ENCODE measurements at regions not wholly inside any gene's neighbourhood (a gene's known extent, or its start where the extent isn't known, plus 50 kb on each side); places are given as distances from the start of the nearest gene placed in this dataset.
A peak's percentile ranks its signal among the peaks of the same experiment; 100 is the strongest.
"Not testable (repeated sequence)": the region's sequence is repeated elsewhere in the genome, so short reads cannot be mapped to it uniquely, and the experiment has no call there.

DNA sequence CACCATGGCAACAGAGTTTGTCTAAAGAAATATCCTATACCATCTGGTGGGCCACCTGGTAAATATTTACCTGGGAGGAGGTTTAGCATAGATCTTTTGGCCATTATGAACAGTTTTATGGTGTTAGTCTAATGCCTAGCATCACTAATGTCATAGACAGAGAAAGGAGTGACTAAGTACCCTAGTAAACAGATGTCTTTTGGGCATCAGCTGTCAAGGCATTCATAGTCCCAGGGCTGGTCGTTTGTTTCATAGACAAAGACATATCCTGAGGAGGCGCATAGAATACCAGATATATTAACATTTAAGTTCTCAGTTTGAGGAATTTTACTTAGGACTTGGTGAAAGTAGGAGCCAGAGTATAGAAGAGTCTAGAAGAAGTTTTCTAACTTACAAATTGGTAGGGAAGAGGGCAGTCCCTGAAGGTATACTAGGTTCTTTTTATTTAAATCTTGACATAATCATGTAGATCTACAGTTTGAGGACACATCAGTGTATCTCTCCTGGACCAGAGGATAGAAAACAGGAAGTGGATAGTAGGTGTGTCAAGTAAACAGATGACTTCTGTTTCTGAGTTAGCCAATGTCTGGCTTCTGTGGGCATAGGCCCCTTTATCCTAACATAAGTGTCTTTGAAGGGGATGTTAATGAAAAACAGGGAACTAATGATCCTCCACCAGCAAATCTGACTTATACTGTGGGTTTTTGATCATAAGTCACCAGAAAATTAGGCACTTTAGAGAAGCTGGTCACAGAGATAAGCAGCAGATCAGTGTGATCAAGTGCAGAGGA is 105.0 kb upstream of the PRSS3 start:
- DNase-seq (ENCODE audit: low read depth in 3 of 3, low spot score in 2 of 3) = no peak

DNA sequence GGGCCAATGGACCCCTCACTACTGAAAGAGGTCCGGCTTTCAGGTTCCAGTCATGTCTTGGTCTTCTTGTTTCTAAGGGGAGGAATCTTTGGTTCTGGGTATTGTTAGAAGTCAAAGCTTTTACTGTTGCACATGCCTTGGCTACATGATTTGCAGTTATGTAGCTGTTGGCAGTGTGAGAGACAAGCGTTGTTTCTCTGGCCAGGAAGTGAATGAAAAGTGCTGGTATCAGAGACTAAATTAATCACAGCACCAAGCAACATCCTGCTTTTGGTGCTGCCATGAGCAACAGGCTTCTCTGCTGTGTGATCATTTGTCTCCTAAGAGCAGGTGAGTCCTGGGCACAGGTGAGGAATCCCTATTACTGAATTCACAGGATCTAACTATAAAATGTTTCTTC is 100.1 kb upstream of the PRSS3 start:
- no peak for DNase-seq (ENCODE audit: low read depth in 3 of 3, low spot score in 2 of 3)

DNA sequence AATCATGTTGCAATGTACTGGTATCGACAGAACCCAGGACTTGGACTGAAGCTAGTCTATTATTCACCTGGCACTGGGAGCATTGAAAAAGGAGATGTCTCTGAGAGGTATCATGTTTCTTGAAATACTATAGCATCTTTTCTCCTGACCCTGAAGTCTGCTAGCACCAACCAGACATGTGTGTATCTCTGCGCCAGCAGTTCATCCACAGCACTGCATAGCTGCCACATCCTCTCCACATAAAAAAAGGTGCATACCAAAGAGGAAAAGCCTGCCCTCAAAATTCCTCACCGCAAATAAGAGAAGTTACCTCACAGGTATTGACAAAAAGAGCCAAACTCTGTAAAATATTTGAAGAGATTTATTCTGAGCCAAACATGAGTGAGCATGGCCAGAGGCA is 99.5 kb upstream of the PRSS3 start:
- DNase-seq (ENCODE audit: low read depth in 3 of 3, low spot score in 2 of 3) = no peak

DNA sequence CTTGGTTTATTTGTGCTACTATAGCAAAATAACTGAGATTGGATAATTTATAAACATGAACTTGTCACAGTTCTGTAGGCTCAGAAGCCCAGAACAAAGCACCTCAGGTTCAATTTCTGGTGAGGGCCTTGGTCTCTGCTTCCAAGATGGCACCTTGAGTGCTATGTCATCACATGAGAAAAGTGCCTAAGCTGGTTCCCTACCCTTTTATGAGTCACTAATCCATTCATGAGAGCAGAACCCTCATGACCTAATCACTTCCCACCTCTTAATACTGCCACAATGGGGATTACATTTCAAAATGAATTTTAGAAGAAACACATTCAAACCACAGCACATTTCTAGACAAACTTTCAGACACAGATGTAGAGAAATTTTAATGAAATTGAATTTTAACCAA is 98.2 kb upstream of the PRSS3 start:
- DNase-seq (ENCODE audit: low read depth in 3 of 3, low spot score in 2 of 3) = no peak

DNA sequence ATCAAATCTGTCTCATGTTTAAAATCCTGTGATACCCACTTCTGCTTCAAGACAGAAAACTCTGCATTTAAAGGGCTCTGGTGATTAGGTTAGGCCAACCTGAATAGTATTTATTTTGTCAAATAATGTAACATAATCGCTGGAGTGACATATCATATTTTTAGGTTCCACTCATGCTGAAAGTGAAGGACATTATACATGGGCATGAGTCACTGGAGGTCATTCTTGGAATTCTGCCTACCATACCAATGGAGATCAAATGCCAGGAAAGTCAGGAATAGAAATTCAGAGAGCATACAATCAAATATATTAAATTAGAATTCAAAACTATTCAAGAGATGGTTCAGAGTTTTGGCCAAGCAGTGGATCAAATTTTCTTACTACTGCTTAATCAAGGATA is 97.1 kb upstream of the PRSS3 start:
- no peak for DNase-seq (ENCODE audit: low read depth in 3 of 3, low spot score in 2 of 3)

DNA sequence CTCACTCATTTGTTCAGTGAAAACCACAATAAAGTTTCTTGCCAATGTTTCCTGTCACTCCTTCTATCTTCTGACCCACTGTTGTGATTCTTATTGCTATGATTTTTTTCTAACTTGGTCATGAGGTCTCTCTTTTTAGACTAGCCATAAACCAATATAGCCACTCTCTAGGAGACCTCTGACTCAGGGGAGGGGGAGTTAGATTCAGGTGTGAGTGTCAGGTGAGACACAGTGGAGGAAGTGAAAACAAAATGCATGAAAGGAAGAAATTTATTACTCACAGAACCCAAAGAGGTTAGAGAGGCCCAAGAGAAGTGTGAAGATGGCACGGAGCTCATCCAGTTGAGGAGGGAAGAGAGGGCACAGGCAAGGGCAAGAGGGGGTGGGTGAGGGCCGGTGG is 94.4 kb upstream of the PRSS3 start:
- DNase-seq (ENCODE audit: low read depth in 3 of 3, low spot score in 2 of 3) = not testable (repeated sequence)

DNA sequence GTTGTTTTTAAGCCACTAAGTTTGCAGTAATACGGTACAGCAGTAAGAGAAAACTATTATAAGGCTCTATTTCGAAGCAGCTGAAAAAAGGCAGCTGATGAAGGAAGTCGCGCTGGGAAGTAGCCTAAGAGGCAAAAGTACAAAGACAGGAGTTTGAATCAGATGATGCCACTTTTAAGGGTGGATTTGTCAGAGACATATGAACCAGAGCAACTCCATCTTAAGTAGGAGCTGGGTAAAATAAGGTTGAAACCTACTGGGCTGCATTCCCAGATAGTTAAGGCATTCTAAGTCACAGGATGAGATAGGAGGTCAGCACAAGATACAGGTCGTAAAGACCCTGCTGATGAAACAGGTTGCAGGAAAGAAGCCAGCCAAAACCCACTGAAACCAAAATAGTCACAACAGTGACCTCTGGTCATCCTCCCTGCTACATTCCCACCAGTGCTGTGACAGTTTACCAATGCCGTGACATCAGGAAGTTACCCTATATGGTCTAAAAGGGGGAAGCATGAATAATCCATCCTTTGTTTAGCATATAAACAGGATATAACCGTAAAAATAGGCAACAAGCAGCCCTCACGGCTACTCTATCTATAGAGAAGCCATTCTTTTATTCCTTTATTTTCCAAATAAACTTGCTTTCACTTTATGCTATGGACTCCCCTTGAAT is 91.8 kb upstream of the PRSS3 start:
- no peak for DNase-seq (ENCODE audit: low read depth in 3 of 3, low spot score in 2 of 3)

DNA sequence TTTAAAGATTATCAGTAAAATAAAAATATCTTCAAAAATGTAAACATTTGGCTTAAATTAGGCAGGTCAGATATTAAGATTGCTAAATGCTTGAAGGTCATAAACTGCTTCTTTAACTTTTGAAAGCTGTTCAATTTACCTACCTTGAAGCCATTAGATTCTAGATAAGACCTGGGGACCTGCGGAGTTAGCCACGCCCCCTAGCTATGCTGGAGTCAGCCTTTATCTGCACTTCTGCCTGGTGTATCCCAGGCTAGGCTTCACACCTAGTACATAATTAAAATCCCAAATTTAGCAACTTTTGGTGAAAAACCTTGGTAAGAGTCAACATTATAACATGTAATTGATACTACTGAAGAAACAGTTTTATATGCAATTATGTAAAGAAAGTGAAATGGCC is 89.9 kb upstream of the PRSS3 start:
- not testable (repeated sequence) for DNase-seq (ENCODE audit: low read depth in 3 of 3, low spot score in 2 of 3)

DNA sequence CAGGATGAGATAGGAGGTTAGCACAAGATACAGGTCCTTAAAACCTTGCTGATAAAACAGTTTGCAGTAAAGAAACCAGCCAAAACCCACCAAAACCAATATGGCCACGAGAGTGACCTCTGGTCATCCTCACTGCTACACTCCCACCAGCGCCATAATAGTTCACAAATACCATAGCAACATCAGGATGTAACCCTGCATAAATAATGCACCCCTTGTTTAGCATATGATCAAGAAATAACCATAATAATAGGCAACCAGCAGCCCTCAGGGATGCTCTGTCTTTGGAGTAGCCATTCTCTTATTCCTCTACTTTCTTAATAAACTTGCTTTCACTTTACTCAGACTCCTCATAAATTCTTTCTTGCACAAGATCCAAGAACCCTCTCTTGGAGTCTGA is 86.9 kb upstream of the PRSS3 start:
- DNase-seq (ENCODE audit: low read depth in 3 of 3, low spot score in 2 of 3) = no peak

DNA sequence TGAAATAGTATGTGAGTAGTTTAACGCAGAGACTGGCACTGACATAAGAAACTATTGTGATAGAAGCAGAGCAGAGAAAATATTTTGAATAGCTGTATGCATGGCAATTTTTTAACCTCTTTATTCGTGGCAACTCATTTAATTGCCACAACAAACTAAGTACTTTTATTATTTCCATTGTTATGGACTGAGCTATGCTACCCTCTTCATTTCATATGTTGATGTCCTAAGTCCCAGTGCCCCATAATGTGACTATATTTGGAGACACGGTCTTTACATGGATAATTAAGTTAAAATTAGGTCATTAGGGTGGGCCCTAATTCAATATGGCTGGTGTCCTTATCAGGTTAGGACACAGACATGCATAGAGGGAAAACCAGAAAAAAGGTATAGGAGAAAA is 86.1 kb upstream of the PRSS3 start:
- no peak for DNase-seq (ENCODE audit: low read depth in 3 of 3, low spot score in 2 of 3)

DNA sequence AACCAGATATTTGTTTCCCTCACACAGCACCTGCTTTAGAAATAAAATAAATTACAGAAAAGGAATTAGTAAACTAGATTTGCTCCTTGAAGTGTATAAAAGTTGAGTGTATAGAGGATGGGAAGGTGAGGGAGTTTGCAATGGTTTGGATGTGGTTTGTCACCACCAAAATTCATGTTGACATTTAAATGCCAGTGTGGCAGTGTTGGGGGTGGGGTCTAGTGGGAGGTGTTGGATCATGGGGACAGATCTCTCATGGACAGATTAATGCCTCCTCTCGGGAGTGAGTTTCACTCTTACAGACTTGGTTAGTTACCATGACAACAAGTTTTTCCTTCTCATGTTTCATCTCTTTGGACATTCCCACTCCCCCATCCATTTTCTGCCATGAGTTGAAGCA is 83.9 kb upstream of the PRSS3 start:
- not testable (repeated sequence) for DNase-seq (ENCODE audit: low read depth in 3 of 3, low spot score in 2 of 3)

DNA sequence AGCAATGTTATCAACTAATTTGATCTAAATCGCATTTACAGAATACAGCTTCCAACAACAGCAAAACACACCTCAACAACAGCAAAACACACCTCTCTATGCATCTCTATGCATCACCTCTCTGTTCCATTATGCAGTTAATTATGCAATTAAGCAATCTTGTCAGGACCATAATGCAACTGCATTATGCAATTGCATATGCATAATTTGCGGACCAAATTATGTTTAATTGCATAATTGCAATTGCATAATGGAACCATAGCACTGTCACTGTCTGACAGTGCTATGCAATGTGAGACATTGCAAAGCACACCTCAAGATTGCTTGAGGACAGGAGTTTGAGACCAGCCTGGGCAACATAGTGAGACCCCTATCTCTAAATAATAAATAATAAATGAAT is 80.4 kb upstream of the PRSS3 start:
- DNase-seq (ENCODE audit: low read depth in 3 of 3, low spot score in 2 of 3) = no peak

DNA sequence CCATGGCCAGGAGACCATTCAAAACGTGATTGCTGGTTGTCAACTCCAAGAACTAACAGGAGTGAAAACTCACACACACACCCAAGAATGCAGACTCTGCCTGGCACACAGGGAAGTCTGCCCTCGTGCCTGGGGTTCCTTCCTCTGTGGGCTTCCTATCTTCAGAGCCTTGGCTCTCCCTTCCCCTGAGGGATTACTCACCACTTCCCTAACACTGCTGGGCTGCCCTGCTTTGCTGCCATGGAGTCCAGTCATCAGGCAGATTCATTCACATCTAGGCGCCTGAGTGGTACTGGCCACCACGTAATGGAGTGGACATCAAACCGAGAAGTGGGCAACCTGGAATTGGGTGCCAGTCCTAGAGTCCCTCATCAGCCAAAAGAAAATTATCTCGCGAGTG is 76.4 kb upstream of the PRSS3 start:
- no peak for DNase-seq (ENCODE audit: low read depth in 3 of 3, low spot score in 2 of 3)

DNA sequence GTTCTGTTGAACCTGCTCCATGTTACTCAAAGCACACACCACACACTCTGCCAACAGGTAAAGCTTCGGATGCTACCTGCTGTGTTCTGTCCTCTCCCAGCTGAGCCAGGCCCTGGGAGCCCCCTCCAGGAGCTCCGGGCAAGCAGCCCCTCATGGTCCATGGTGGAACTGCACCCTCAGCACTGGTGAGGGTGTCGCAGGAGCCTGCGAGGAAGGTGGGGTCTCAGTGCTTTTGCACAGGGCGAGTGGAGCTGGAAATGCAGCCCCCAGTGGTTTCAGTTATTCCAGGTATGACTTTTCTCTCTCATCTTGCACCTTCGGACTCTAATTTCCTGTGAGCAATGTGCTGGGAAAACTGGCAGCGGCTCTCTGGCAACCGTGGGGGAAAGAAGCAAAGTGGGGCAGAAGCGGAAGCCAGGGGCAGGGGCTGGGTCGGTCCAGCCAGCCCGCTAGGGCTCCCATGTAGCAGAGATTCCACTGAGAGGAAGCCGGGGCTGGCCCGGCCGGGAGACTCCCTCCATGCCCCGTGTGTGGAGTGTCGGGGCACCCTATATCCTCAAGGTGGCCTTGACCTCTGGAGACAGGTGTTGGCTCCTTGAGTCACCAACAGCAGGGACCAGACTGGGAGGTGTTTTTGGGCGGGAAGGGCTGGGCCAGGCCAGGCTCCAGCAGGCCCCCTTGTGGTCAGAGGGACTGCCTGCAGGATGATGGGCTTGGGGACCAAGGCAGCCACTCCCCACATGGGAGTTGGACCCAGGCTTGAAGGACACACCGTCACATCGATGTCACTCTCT is 75.6 kb upstream of the PRSS3 start:
- no peak for DNase-seq (ENCODE audit: low read depth in 3 of 3, low spot score in 2 of 3)

DNA sequence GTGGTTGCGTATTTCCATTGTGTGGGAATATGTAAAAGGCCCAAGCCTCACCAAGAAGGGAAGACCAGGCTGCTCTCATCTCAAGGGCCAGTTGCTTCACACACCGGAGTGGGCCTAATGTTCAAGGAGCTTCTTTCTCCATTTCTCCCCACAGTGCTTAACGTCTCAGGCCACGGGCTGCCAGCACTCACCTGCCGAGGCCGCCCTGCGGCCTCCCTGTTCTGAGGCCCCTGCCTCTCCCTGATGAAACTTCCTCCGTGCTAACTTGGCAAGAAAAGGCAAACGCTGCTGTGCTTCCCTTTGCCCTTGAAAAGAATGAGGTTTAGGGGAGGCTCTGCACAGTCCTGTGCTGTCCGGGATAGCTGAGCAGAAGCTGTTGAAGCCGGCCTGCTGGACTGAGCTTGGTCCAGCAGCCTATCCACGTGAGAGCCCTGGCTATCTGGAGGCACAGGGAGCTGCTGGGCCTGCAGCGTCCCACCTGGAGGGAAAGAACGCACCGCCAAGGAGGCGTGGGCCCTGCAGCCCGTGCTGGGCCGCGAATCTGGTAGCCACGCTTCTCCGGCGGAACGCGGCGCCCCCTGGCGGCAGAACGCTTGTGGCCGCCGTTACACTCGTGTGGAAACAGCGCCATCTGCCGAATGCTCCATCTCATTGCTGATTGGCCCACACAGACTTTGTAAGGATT is 73.5 kb upstream of the PRSS3 start:
- peak; percentile 55 to 72 (median 68) for DNase-seq (ENCODE audit: low read depth in 3 of 3, low spot score in 2 of 3)

DNA sequence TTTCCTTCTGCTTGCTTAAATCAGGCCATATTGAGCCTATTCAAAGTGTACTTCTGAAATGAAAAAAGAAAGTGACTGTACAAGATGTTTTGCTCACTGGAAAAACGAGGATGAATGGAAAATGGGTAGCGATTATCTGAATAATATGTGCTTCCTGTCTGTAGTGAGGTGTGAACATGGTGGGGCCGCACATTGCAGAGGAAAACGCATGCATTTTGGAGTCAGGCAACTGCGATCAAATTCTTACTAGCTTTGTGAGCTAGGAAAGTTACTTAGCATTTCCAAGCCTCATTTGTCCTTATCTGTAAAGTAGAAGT is 73.0 kb upstream of the PRSS3 start:
- no peak for DNase-seq (ENCODE audit: low read depth in 3 of 3, low spot score in 2 of 3)

DNA sequence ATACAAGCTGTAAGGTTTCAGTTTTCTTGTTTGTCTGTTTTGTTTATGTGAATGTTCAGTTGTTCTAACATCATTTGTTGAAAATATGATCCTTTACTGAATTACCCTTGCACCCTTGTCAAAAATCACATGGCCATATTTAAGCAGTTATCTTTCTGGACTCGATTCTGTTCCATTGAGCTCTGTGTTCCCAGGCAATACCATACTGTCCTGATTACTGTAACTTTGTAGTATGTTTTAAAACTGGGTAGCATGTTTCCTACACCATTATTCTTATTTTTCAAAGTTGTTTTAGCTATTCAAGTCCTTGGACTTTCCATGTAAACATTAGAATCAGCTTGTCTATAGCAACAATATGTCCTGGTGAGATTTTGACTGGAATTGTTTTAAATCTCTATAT is 66.7 kb upstream of the PRSS3 start:
- DNase-seq (ENCODE audit: low read depth in 3 of 3, low spot score in 2 of 3) = no peak

DNA sequence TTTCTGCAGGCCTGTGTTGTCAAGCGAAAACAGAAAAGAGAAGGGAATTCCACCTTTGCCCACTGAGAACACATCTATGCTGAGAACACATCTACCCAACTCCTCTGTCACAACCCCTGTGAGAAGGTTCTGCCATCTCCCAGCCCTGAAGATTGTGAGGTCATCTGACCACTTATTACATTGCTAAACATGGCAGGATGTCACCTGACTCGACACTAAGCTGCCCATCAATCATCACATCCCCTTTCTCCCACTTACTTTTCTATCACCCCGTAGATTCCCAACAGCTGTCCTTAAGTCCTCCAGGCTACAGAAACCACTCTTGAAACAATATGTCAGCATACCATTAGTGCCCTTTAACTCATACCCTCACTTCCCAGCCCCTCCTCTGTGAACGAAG is 64.2 kb upstream of the PRSS3 start:
- DNase-seq (ENCODE audit: low read depth in 3 of 3, low spot score in 2 of 3) = no peak

DNA sequence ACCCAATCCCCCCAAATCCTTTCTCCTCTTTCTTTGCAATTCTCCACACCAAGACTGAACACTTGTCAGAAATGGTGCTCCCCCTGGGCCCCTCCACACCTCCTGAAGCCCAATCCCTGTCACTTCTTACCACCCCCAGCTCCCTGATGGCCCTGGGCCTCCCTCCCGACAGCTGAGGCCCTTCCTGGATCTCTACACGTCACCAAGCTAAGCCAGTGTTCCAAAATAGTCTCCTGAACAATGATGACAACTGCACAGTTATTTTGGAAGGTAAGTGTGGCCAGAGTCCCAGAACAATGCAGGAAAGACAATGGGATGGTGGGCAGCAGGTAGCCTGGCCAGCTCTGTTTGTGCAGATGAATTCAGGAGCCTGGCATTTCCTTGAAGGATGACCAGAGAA is 63.7 kb upstream of the PRSS3 start:
- DNase-seq (ENCODE audit: low read depth in 3 of 3, low spot score in 2 of 3) = no peak

DNA sequence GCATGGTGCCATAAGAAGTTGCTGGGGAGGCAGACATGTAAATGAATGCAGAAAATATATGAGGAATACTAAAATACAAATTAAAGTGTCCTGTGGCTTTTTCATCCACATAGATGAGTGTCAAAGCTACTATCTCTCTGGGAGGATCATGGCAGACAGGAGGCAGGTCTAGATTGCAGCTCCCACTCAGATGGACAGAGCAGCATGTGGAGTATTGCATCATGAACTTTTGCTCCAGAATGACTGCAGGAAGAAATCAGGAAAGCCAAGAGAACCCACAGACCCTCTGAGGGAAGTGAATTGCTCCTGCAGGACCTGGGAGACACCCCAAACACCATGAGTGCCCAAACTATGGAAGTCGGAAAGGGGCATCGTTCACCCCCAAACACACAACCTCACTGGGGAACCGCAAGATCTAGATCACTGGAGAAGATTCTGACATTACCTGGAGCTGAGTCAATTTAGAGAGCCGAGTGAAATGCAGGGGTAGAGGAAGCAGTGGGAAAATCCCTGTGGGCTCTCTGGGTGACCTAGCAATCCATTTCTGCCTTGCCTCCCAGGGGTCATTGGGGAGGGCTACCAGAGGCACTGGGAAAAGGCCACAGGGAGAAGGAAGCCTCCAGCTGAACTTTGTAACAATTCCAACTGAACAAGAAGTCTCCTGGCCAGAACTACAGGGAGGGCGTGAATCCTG is 61.0 kb upstream of the PRSS3 start:
- DNase-seq (ENCODE audit: low read depth in 3 of 3, low spot score in 2 of 3) = not testable (repeated sequence)
